Epithelial cell of proximal tubule (primary cell): ENCODE measurements at regions not wholly inside any gene's neighbourhood (a gene's known extent, or its start where the extent isn't known, plus 50 kb on each side); places are given as distances from the start of the nearest gene placed in this dataset.
"Not testable (repeated sequence)": the region's sequence is repeated elsewhere in the genome, so short reads cannot be mapped to it uniquely, and the experiment has no call there.

Experiments used
- DNase-seq: peaks from one replicate; pipeline ENCODE4 v3.0.0-alpha.2; 2011; ENCODE audit warnings: low read depth
- H3K4me3 ChIP-seq: 2 replicates; pipeline ENCODE4 v1.5.1; 2011; ENCODE audit warnings: low read depth, mild to moderate bottlenecking, low read length
- TF ChIP-seq, protein P1 (sequence below): conservative IDR thresholded peaks from 2 replicates; pipeline ENCODE4 v1.5.1; 2012; ENCODE audit warnings: low read depth, mild to moderate bottlenecking, low read length

DNA sequence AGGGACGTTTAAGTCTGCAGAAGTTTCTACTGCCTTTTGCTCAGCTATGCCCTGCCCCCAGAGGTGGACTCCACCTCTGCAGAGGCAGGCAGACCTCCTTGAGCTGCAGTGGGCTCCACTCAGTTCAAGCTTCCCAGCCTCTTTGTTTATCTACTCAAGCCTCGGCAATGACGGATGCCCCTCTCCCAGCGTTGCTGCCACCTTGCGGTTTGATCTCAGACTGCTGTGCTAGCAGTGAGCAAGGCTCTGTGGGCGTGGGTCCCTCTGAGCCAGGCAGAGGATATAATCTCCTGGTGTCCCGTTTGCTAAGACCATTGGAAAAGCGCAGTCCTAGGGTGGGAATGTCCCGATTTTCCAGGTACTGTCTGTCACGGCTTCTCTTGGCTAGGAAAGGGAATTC, 2188.5 kb upstream of the WWC1 start:
- TF ChIP-seq, protein P1, sequence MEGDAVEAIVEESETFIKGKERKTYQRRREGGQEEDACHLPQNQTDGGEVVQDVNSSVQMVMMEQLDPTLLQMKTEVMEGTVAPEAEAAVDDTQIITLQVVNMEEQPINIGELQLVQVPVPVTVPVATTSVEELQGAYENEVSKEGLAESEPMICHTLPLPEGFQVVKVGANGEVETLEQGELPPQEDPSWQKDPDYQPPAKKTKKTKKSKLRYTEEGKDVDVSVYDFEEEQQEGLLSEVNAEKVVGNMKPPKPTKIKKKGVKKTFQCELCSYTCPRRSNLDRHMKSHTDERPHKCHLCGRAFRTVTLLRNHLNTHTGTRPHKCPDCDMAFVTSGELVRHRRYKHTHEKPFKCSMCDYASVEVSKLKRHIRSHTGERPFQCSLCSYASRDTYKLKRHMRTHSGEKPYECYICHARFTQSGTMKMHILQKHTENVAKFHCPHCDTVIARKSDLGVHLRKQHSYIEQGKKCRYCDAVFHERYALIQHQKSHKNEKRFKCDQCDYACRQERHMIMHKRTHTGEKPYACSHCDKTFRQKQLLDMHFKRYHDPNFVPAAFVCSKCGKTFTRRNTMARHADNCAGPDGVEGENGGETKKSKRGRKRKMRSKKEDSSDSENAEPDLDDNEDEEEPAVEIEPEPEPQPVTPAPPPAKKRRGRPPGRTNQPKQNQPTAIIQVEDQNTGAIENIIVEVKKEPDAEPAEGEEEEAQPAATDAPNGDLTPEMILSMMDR, result no peak
- DNase-seq, result no peak
- H3K4me3 ChIP-seq, result no peak overlapping the region

DNA sequence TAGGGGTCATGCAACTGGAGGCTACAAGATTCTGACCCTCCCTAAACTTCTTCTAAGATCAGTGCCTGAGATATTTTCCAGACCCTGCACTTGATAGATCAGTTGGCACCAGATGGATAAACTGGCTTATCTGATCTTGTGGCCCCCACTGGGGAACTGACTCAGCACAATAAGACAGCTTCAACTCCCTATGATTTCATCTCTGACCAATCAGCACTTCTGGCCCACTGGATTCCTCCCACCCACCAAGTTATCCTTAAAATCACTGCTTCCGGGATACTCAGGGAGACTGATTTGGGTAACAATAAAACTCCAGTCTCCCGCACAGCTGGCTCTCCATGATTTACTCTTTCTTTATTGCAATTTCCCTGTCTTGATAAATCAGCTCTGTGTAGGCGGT, 2180.4 kb upstream of the WWC1 start:
- DNase-seq, result no peak
- TF ChIP-seq, protein P1, result no peak
- H3K4me3 ChIP-seq, result no peak overlapping the region

DNA sequence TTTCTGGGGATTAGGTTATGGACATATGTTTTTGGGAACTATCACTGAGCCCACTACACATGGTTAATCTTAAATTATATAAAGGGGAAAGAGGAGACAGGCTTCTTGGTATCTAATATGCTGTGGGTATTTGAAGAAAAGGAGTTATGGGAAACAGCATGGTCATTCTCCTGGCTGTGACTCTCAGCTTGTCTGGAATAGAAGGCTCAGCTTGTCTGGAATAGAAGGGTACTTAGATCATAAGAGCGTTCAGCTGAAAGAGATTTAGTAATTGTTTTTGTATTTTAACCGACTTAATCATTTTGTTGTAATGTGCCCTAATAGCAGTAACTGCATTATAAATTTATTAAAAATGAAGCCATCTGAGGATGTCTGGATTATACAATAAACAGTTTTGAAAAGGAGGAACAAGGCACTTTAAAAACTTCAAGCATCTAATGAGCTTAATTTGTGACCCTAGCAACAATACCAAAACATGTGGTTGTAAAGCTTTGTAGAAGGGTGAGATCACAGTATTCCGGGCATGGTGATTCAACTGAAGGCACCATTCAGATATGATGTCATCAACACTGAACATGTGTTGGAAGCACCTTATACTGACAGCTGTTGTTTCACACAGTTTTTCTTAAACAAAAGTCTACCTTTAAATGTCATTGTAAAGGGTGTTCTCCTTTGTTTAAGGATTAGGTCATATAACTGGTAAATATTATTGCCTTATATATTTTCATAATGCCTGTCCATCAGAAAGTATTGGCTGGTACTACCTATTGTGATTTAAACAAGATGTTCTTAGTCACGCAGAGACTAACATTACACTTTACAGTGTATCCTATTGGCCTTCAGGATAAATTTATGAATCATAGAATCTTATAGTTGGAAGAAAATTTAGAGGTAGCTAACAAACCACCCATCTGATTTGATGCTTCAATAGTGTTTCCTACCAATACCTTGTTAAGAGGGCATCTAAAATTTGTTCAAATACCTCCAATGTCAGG, 2174.1 kb upstream of the WWC1 start:
- TF ChIP-seq, protein P1, result no peak
- DNase-seq, result no peak
- H3K4me3 ChIP-seq, result no peak overlapping the region

DNA sequence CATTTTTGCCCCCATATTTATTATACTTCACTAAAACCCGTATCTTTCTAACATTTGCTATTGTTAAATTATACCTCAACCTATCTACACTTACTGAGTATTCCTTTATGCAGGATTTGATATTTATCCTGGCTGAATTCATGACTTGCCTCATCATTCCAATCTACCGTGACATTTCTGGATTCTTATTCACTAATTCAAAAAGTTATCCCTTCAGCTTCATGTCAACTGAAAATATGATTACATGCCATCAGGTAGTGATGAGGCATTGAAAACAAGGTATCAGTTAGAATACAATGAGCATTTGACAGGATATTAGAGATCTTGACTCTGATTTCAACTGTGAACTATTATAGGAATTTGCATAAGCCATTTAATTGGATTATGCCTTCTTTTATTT, 2171.9 kb upstream of the WWC1 start:
- no peak overlapping the region for H3K4me3 ChIP-seq
- TF ChIP-seq, protein P1, result no peak
- DNase-seq, result no peak

DNA sequence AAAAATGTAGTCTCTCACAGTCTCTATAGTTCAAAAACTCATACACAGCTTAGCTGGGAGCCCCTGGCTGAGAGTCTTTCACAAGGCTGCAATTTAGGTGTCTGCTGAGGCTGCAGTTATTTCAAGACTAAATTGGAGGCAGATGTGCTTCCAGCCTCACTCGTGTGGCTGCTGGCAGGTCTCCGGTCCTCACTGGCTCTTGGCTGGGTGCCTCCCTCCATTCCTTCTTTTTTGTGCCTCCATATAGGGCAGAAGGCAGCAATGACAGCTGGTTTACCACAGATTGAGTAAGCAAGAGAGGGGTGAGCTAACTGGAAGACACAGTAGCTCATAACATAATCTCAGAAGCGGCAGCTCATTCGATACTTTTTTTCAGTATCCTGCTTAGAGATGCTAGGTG, 2167.7 kb upstream of the WWC1 start:
- no peak overlapping the region for H3K4me3 ChIP-seq
- TF ChIP-seq, protein P1, result no peak
- no peak for DNase-seq

DNA sequence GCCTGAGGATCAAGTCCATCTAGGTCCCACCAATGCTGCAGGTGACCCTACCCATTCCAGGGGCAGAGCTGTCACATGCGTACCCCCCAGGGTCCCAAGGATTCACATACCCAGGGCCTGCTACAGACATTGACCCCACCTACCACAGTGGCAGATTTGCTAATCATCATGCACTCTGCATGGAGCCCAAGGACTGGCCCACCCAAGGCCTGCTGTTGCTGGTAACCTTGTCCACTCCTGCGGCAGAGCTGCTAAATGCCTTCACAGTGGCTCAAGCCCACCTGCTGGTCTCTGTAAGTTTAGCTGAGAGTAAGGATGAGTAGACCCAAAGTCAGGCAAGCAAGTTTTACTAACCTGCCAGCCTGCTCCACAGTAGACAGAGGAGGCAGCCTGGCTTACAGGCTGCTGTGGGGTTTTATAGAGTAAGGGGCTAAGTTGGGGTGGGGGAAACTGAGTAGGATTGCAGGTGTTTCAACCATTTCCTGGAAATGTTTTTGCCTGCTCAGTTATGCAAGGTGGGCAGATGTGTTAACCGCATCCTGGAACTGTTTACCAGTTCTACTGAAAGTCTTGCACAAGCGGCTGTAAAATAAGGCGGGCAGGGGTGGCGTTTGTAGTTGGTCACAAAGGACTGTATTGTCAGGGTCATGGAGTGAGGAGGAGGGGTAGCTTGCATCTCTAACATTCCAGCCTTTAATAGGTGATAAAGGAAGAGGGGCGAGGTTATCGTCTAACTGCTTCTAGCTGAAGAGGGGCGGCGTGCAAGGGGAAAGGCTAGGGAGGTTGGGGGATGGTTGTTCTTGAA, 2163.5 kb upstream of the WWC1 start:
- DNase-seq, result no peak
- no peak overlapping the region for H3K4me3 ChIP-seq
- TF ChIP-seq, protein P1, result no peak

DNA sequence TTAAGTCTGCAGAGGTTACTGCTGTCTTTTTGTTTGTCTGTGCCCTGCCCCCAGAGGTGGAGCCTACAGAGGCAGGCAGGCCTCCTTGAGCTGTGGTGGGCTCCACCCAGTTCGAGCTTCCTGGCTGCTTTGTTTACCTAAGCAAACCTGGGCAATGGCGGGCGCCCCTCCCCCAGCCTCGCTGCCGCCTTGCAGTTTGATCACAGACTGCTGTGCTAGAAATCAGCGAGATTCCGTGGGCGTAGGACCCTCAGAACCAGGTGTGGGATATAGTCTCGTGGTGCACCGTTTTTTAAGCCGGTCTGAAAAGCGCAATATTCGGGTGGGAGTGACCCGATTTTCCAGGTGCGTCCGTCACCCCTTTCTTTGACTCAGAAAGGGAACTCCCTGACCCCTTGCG, 2146.3 kb upstream of the WWC1 start:
- not testable (repeated sequence) for DNase-seq, H3K4me3 ChIP-seq
